Keratinocyte (primary cell): ENCODE measurements at regions not wholly inside any gene's neighbourhood (a gene's known extent, or its start where the extent isn't known, plus 50 kb on each side); places are given as distances from the start of the nearest gene placed in this dataset.

Experiments used
- DNase-seq: peaks from one replicate; pipeline ENCODE4 v3.0.0-alpha.2; 2011; ENCODE audit warnings: low read depth, missing footprints, low spot score
- FAIRE-seq: peaks from 2 replicates; lab custom pipeline; 2011; peaks lifted over from hg19 to GRCh38; lab: Jason Lieb, UNC
- H2AFZ ChIP-seq: 2 replicates; pipeline ENCODE4 v1.6.0; 2012; ENCODE audit warnings: low read length, control low read depth, inconsistent platforms; ENCODE audit not compliant: control insufficient read depth
- H3K27ac ChIP-seq: 2 replicates; pipeline ENCODE4 v1.5.1; 2011; ENCODE audit warnings: low read length; ENCODE audit not compliant: control insufficient read depth, insufficient read depth
- H3K27me3 ChIP-seq: 3 replicates; pipeline ENCODE4 v1.6.0; 2011; ENCODE audit warnings: low read length; ENCODE audit not compliant: control insufficient read depth, insufficient read depth; ENCODE audit errors: extremely low read depth
- H3K36me3 ChIP-seq, 2 experiments: 2 replicates in 1 of 2; 3 replicates in 1 of 2; pipeline ENCODE4 v1.5.1; 2011; ENCODE audit warnings: low read length in 2 of 2, mild to moderate bottlenecking in 1 of 2; ENCODE audit not compliant: control insufficient read depth in 2 of 2, insufficient read depth in 2 of 2; ENCODE audit errors: extremely low read depth in 1 of 2
- H3K4me1 ChIP-seq: 3 replicates; pipeline ENCODE4 v1.5.1; 2011; ENCODE audit warnings: low read length; ENCODE audit not compliant: control insufficient read depth, insufficient read depth; ENCODE audit errors: extremely low read depth
- H3K4me2 ChIP-seq: 3 replicates; pipeline ENCODE4 v1.6.0; 2011; ENCODE audit warnings: low read depth, low read length; ENCODE audit not compliant: control insufficient read depth, insufficient read depth; ENCODE audit errors: extremely low read depth
- H3K4me3 ChIP-seq, 3 experiments: fragments of 200-600 bp in 1 of 3; sonication (generic) in 1 of 3; 2 replicates in 2 of 3; 3 replicates in 1 of 3; pipeline ENCODE4 v1.5.1; 2011 to 2016; ENCODE audit warnings: low read length in 3 of 3, mild to moderate bottlenecking in 3 of 3, control low read depth in 2 of 3, inconsistent platforms in 1 of 3, low read depth in 1 of 3, mixed read lengths in 1 of 3, mixed run types in 1 of 3, moderate library complexity in 1 of 3; ENCODE audit not compliant: control insufficient read depth in 2 of 3, insufficient read depth in 2 of 3; ENCODE audit errors: extremely low read depth in 1 of 3
- H3K79me2 ChIP-seq: 2 replicates; pipeline ENCODE4 v1.6.0; 2012; ENCODE audit warnings: low read length; ENCODE audit not compliant: control insufficient read depth, insufficient read depth
- H3K9ac ChIP-seq: 3 replicates; pipeline ENCODE4 v1.6.0; 2011; ENCODE audit warnings: low read length; ENCODE audit not compliant: control insufficient read depth, insufficient read depth; ENCODE audit errors: extremely low read depth
- H3K9me1 ChIP-seq: 3 replicates; pipeline ENCODE4 v1.6.0; 2011; ENCODE audit warnings: low read length; ENCODE audit not compliant: control insufficient read depth, insufficient read depth; ENCODE audit errors: extremely low read depth
- H3K9me3 ChIP-seq: 2 replicates; pipeline ENCODE4 v1.5.1; 2012; ENCODE audit warnings: low read depth, low read length; ENCODE audit not compliant: control insufficient read depth
- H4K20me1 ChIP-seq: 3 replicates; pipeline ENCODE4 v1.6.0; 2011; ENCODE audit warnings: low read length; ENCODE audit not compliant: control insufficient read depth, insufficient read depth; ENCODE audit errors: extremely low read depth
- EZH2 ChIP-seq: IDR thresholded peaks from one replicate; pipeline ENCODE4 v1.6.1; 2012; ENCODE audit warnings: inconsistent platforms, mild to moderate bottlenecking, low read length, moderate library complexity
- dilution Hi-C: fragments of 300-500 bp; cut with MboI; formaldehyde crosslinking; loops from one replicate; pipeline ENCODE4 v1.7.0; 2020; ENCODE audit warnings: low sequenced_read_pairs; ENCODE audit not compliant: extremely low pct_ligation_motif_present
- TF ChIP-seq, protein P1 (sequence below), 3 experiments: IDR thresholded peaks in 1 of 3; conservative IDR thresholded peaks in 1 of 3; optimal IDR thresholded peaks in 1 of 3; 2 replicates in 2 of 3; 3 replicates in 1 of 3; pipeline versions ENCODE3 to v1.5.1; 2011; ENCODE audit warnings: low read length in 3 of 3, mild to moderate bottlenecking in 3 of 3, moderate library complexity in 2 of 3, control low read depth in 1 of 3, inconsistent platforms in 1 of 3; ENCODE audit not compliant: insufficient read depth in 2 of 3; ENCODE audit errors: extremely low read depth in 1 of 3

DNA sequence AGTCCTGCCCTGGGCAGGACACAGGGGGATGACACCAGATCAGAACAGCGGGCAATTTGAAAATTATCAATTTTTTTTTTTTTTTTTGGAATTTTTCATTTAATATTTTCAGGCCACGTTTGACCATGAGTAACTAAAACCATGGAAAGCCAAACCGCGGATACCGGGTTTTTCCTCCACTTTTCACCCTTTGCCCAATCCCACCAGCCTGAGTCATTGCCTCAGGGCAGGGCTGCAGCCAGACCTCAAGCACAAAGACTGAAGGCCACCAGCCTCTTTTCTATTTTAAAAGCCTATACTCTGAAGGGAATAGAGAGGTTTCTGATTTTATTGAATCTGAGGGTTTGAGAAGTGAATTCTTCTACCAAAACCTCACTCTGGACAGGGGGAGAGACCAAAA, 381.1 kb downstream of the IRS1 start:
- H3K79me2 ChIP-seq, result no peaks in the 10 kb centered on the region
- H3K4me1 ChIP-seq, result peaks cover 2% of the 10 kb centered on the region
- H3K9ac ChIP-seq, result no peak overlapping the region
- dilution Hi-C loops, result no loop called here
- FAIRE-seq (no peak), DNase-seq (no peak)
- H3K4me2 ChIP-seq, result no peak overlapping the region
- TF ChIP-seq, protein P1, sequence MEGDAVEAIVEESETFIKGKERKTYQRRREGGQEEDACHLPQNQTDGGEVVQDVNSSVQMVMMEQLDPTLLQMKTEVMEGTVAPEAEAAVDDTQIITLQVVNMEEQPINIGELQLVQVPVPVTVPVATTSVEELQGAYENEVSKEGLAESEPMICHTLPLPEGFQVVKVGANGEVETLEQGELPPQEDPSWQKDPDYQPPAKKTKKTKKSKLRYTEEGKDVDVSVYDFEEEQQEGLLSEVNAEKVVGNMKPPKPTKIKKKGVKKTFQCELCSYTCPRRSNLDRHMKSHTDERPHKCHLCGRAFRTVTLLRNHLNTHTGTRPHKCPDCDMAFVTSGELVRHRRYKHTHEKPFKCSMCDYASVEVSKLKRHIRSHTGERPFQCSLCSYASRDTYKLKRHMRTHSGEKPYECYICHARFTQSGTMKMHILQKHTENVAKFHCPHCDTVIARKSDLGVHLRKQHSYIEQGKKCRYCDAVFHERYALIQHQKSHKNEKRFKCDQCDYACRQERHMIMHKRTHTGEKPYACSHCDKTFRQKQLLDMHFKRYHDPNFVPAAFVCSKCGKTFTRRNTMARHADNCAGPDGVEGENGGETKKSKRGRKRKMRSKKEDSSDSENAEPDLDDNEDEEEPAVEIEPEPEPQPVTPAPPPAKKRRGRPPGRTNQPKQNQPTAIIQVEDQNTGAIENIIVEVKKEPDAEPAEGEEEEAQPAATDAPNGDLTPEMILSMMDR (optimal IDR thresholded peaks at IDR 0.05 in 1 of 3, IDR thresholded peaks at IDR 0.05 in 1 of 3, conservative IDR thresholded peaks at IDR 0.05 in 1 of 3; ENCODE audit: extremely low read depth in 1 of 3, insufficient read depth in 2 of 3, low read length in 3 of 3), result no peak
- no peak for TF ChIP-seq EZH2
- no peaks in the 10 kb centered on the region for H3K36me3 ChIP-seq
- H3K9me1 ChIP-seq, result no peaks in the 10 kb centered on the region
- H3K4me3 ChIP-seq, result no peak overlapping the region
- H3K27ac ChIP-seq, result no peak overlapping the region
- no peak overlapping the region for H2AFZ ChIP-seq
- H4K20me1 ChIP-seq, result no peaks in the 10 kb centered on the region
- no peaks in the 10 kb centered on the region for H3K27me3 ChIP-seq
- no peaks in the 10 kb centered on the region for H3K9me3 ChIP-seq

DNA sequence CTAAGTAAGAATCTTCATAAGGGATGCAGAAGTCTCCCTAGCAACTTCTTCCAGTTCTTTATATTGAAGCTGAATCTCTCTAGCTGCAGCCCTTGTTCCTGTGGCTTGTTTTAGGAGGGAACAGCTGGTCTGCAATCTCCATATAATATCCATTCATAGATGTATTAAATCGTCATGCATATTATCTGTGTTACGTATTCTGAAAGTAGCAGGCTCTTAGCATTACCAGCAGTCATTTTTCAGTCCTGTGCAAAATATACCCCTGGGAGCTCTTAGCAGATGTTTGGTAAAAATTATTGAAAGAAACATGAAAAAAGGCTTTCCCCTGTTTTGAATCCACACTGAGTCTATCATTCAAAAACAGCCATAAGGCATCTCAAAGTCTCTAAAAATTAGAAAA, 385.3 kb downstream of the IRS1 start:
- no peaks in the 10 kb centered on the region for H3K79me2 ChIP-seq
- no peak overlapping the region for H3K27ac ChIP-seq
- TF ChIP-seq, protein P1 (optimal IDR thresholded peaks at IDR 0.05 in 1 of 3, IDR thresholded peaks at IDR 0.05 in 1 of 3, conservative IDR thresholded peaks at IDR 0.05 in 1 of 3; ENCODE audit: extremely low read depth in 1 of 3, insufficient read depth in 2 of 3, low read length in 3 of 3), result no peak
- TF ChIP-seq EZH2, result no peak
- H3K4me1 ChIP-seq, result peaks cover 13% of the 10 kb centered on the region
- H3K27me3 ChIP-seq, result no peaks in the 10 kb centered on the region
- H2AFZ ChIP-seq, result no peak overlapping the region
- no peaks in the 10 kb centered on the region for H3K36me3 ChIP-seq
- no peak for DNase-seq
- H3K9ac ChIP-seq, result no peak overlapping the region
- H3K4me3 ChIP-seq, result no peak overlapping the region
- dilution Hi-C loops, result no loop called here
- H3K9me3 ChIP-seq, result peaks cover 4% of the 10 kb centered on the region
- FAIRE-seq, result no peak
- H3K9me1 ChIP-seq, result no peaks in the 10 kb centered on the region
- no peaks in the 10 kb centered on the region for H4K20me1 ChIP-seq
- no peak overlapping the region for H3K4me2 ChIP-seq
